ENCODE measurements at regions not wholly inside any gene's neighbourhood (a gene's known extent, or its start where the extent isn't known, plus 50 kb on each side); places are given as distances from the start of the nearest gene placed in this dataset.
"Not testable (repeated sequence)": the region's sequence is repeated elsewhere in the genome, so short reads cannot be mapped to it uniquely, and the experiment has no call there.

- Histone ChIP-seq H3K27me3 (ENCODE audit: insufficient read depth, low read length) (no peaks in the 10 kb centered on the region), H3K27ac (ENCODE audit: low read depth, low read length) (no peak overlapping the region), H3K9ac (ENCODE audit: low read depth, low read length) (no peak overlapping the region), H3K4me1 (ENCODE audit: insufficient read depth, low read length) (peaks cover 7% of the 10 kb centered on the region), H3K4me3 (ENCODE audit: low read length) (no peak overlapping the region), H3K36me3 (ENCODE audit: insufficient read depth, low read length) (peaks cover 1% of the 10 kb centered on the region; the same call in 1 of the 2 replicates), H3K9me3 (ENCODE audit: insufficient read depth, low read depth, low read length) (no peaks in the 10 kb centered on the region)
- 36% methylated on average over 14 of the region's 16 CpGs for WGBS
Observed at GRCh38 chrX:3811331-3812311, 98.2 kb upstream of the PRKX start.

GRCh38 chrX:3807906-3808305 is 94.5 kb upstream of the PRKX start:
- no peaks in the 10 kb centered on the region for H3K36me3 ChIP-seq (ENCODE audit: insufficient read depth, low read length)
- H3K27me3 ChIP-seq (ENCODE audit: insufficient read depth, low read length) = no peaks in the 10 kb centered on the region
- no peak overlapping the region for H3K4me3 ChIP-seq (ENCODE audit: low read length)
- H3K4me1 ChIP-seq (ENCODE audit: insufficient read depth, low read length) = peaks cover 5% of the 10 kb centered on the region
- 59% methylated on average over 4 of the region's 4 CpGs for WGBS
- H3K9me3 ChIP-seq (ENCODE audit: insufficient read depth, low read depth, low read length) = no peaks in the 10 kb centered on the region
- no peak overlapping the region for H3K27ac ChIP-seq (ENCODE audit: low read depth, low read length)
- H3K9ac ChIP-seq (ENCODE audit: low read depth, low read length) = no peak overlapping the region

GRCh38 chrX:3806630-3807029 is 93.2 kb upstream of the PRKX start:
- Histone ChIP-seq H3K9me3 (ENCODE audit: insufficient read depth, low read depth, low read length) (no peaks in the 10 kb centered on the region), H3K4me1 (ENCODE audit: insufficient read depth, low read length) (no peaks in the 10 kb centered on the region; the same call in 1 of the 2 replicates), H3K9ac (ENCODE audit: low read depth, low read length) (no peak overlapping the region), H3K36me3 (ENCODE audit: insufficient read depth, low read length) (no peaks in the 10 kb centered on the region), H3K27me3 (ENCODE audit: insufficient read depth, low read length) (no peaks in the 10 kb centered on the region), H3K27ac (ENCODE audit: low read depth, low read length) (no peak overlapping the region), H3K4me3 (ENCODE audit: low read length) (no peak overlapping the region)
- 52% methylated on average over 8 of the region's 10 CpGs for WGBS

- H3K9me3 ChIP-seq (ENCODE audit: insufficient read depth, low read depth, low read length) = no peaks in the 10 kb centered on the region
- no peaks in the 10 kb centered on the region for H3K4me1 ChIP-seq (ENCODE audit: insufficient read depth, low read length)
- H3K4me3 ChIP-seq (ENCODE audit: low read length) = no peak overlapping the region
- no peak overlapping the region for H3K9ac ChIP-seq (ENCODE audit: low read depth, low read length)
- H3K27ac ChIP-seq (ENCODE audit: low read depth, low read length) = no peak overlapping the region
- no peaks in the 10 kb centered on the region for H3K36me3 ChIP-seq (ENCODE audit: insufficient read depth, low read length)
- 87% methylated on average over 3 of the region's 4 CpGs for WGBS
- no peaks in the 10 kb centered on the region for H3K27me3 ChIP-seq (ENCODE audit: insufficient read depth, low read length)
Observed at GRCh38 chrX:3803713-3804112, 90.3 kb upstream of the PRKX start.

- Histone ChIP-seq H3K9ac (ENCODE audit: low read depth, low read length) (no peak overlapping the region), H3K4me3 (ENCODE audit: low read length) (no peak overlapping the region), H3K4me1 (ENCODE audit: insufficient read depth, low read length) (no peaks in the 10 kb centered on the region), H3K36me3 (ENCODE audit: insufficient read depth, low read length) (no peaks in the 10 kb centered on the region), H3K9me3 (ENCODE audit: insufficient read depth, low read depth, low read length) (no peaks in the 10 kb centered on the region), H3K27ac (ENCODE audit: low read depth, low read length) (no peak overlapping the region), H3K27me3 (ENCODE audit: insufficient read depth, low read length) (no peaks in the 10 kb centered on the region)
- 100% methylated on average over 1 of the region's 5 CpGs for WGBS
Observed at GRCh38 chrX:3803305-3803704, 89.9 kb upstream of the PRKX start.

GRCh38 chrX:3795411-3795810 is 82.0 kb upstream of the PRKX start:
- H3K27me3 ChIP-seq (ENCODE audit: insufficient read depth, low read length); H3K36me3 ChIP-seq (ENCODE audit: insufficient read depth, low read length); H3K4me3 ChIP-seq (ENCODE audit: low read length); H3K4me1 ChIP-seq (ENCODE audit: insufficient read depth, low read length); H3K27ac ChIP-seq (ENCODE audit: low read depth, low read length); H3K9me3 ChIP-seq (ENCODE audit: insufficient read depth, low read depth, low read length); H3K9ac ChIP-seq (ENCODE audit: low read depth, low read length): not testable (repeated sequence)
- 92% methylated on average over 2 of the region's 4 CpGs for WGBS

- no peaks in the 10 kb centered on the region for H3K27me3 ChIP-seq (ENCODE audit: insufficient read depth, low read length)
- H3K4me1 ChIP-seq (ENCODE audit: insufficient read depth, low read length) = 0 out of 2 replicates have a peak, but pooled peaks cover 6% of the 10 kb centered on the region
- H3K9me3 ChIP-seq (ENCODE audit: insufficient read depth, low read depth, low read length) = no peaks in the 10 kb centered on the region
- H3K9ac ChIP-seq (ENCODE audit: low read depth, low read length) = no peak overlapping the region
- H3K27ac ChIP-seq (ENCODE audit: low read depth, low read length) = no peak overlapping the region
- H3K4me3 ChIP-seq (ENCODE audit: low read length) = no peak overlapping the region
- no peaks in the 10 kb centered on the region for H3K36me3 ChIP-seq (ENCODE audit: insufficient read depth, low read length)
- 95% methylated on average over 11 of the region's 11 CpGs for WGBS
Observed at GRCh38 chrX:3791449-3791848, 78.0 kb upstream of the PRKX start.

- Histone ChIP-seq H3K27ac (ENCODE audit: low read depth, low read length) (no peak overlapping the region; the same call in 1 of the 2 replicates), H3K9me3 (ENCODE audit: insufficient read depth, low read depth, low read length) (no peaks in the 10 kb centered on the region), H3K9ac (ENCODE audit: low read depth, low read length) (no peak overlapping the region; the same call in 1 of the 2 replicates), H3K4me3 (ENCODE audit: low read length) (peak overlapping the region; percentile 29), H3K27me3 (ENCODE audit: insufficient read depth, low read length) (no peaks in the 10 kb centered on the region), H3K36me3 (ENCODE audit: insufficient read depth, low read length) (no peaks in the 10 kb centered on the region), H3K4me1 (ENCODE audit: insufficient read depth, low read length) (0 out of 2 replicates have a peak, but pooled peaks cover 6% of the 10 kb centered on the region)
- 11% methylated on average over 9 of the region's 10 CpGs for WGBS
Observed at GRCh38 chrX:3788494-3789233, 75.2 kb upstream of the PRKX start.

- Histone ChIP-seq H3K9me3 (ENCODE audit: insufficient read depth, low read depth, low read length) (no peaks in the 10 kb centered on the region), H3K27ac (ENCODE audit: low read depth, low read length) (no peak overlapping the region), H3K27me3 (ENCODE audit: insufficient read depth, low read length) (no peaks in the 10 kb centered on the region), H3K9ac (ENCODE audit: low read depth, low read length) (no peak overlapping the region), H3K4me3 (ENCODE audit: low read length) (no peak overlapping the region), H3K36me3 (ENCODE audit: insufficient read depth, low read length) (no peaks in the 10 kb centered on the region), H3K4me1 (ENCODE audit: insufficient read depth, low read length) (0 out of 2 replicates have a peak, but pooled peaks cover 6% of the 10 kb centered on the region)
- 58% methylated on average over 4 of the region's 4 CpGs for WGBS
Observed at GRCh38 chrX:3787856-3788255, 74.4 kb upstream of the PRKX start.

- H3K27me3 ChIP-seq (ENCODE audit: insufficient read depth, low read length); H3K4me1 ChIP-seq (ENCODE audit: insufficient read depth, low read length); H3K9ac ChIP-seq (ENCODE audit: low read depth, low read length); H3K4me3 ChIP-seq (ENCODE audit: low read length); H3K36me3 ChIP-seq (ENCODE audit: insufficient read depth, low read length); H3K9me3 ChIP-seq (ENCODE audit: insufficient read depth, low read depth, low read length); H3K27ac ChIP-seq (ENCODE audit: low read depth, low read length): not testable (repeated sequence)
- whole genome bisulfite sequencing = 89% methylated on average over 1 of the region's 2 CpGs
Observed at GRCh38 chrX:3785822-3786221, 72.4 kb upstream of the PRKX start.

- WGBS = 68% methylated on average over 1 of the region's 1 CpG
- no peak overlapping the region for H3K9ac ChIP-seq (ENCODE audit: low read depth, low read length)
- no peaks in the 10 kb centered on the region for H3K9me3 ChIP-seq (ENCODE audit: insufficient read depth, low read depth, low read length)
- no peak overlapping the region for H3K27ac ChIP-seq (ENCODE audit: low read depth, low read length)
- H3K36me3 ChIP-seq (ENCODE audit: insufficient read depth, low read length) = no peaks in the 10 kb centered on the region
- H3K4me3 ChIP-seq (ENCODE audit: low read length) = no peak overlapping the region
- no peaks in the 10 kb centered on the region for H3K4me1 ChIP-seq (ENCODE audit: insufficient read depth, low read length)
- no peaks in the 10 kb centered on the region for H3K27me3 ChIP-seq (ENCODE audit: insufficient read depth, low read length)
Observed at GRCh38 chrX:3780564-3780963, 67.1 kb upstream of the PRKX start.
